ENCODE measurements at regions not wholly inside any gene's neighbourhood (a gene's known extent, or its start where the extent isn't known, plus 50 kb on each side); places are given as distances from the start of the nearest gene placed in this dataset.
"Not testable (repeated sequence)": the region's sequence is repeated elsewhere in the genome, so short reads cannot be mapped to it uniquely, and the experiment has no call there.

DNA sequence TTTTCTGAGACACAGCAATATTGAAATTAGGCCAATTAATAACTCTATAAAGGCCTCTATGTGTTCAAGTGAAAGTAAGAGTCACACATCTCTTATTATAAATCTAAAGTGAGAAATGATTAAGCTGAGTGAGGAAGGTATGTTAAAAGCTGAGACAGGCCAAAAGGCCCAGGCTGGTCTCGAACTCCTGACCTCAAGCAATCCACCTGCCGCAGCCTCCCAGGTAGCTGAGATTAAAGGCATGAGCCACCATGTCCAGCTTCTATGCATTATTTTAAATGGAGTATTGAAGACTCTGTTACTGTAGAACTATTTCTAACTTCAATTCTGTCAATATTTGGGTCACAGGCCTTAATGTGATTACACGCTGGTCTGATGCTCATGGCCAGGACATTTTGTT is 1706.9 kb downstream of the SPATA31A7 start:
- not testable (repeated sequence) for H3K4me3 ChIP-seq (ENCODE audit: low read length); H3K4me1 ChIP-seq (ENCODE audit: control insufficient read depth, insufficient read depth, low read length); H3K36me3 ChIP-seq (ENCODE audit: insufficient read depth, low read length); H3K27me3 ChIP-seq (ENCODE audit: control insufficient read depth, insufficient read depth, low read length); H3K9ac ChIP-seq (ENCODE audit: low read depth, low read length); H3K4me2 ChIP-seq (ENCODE audit: low read length); H3K9me3 ChIP-seq (replicated peaks; ENCODE audit: low read length)

DNA sequence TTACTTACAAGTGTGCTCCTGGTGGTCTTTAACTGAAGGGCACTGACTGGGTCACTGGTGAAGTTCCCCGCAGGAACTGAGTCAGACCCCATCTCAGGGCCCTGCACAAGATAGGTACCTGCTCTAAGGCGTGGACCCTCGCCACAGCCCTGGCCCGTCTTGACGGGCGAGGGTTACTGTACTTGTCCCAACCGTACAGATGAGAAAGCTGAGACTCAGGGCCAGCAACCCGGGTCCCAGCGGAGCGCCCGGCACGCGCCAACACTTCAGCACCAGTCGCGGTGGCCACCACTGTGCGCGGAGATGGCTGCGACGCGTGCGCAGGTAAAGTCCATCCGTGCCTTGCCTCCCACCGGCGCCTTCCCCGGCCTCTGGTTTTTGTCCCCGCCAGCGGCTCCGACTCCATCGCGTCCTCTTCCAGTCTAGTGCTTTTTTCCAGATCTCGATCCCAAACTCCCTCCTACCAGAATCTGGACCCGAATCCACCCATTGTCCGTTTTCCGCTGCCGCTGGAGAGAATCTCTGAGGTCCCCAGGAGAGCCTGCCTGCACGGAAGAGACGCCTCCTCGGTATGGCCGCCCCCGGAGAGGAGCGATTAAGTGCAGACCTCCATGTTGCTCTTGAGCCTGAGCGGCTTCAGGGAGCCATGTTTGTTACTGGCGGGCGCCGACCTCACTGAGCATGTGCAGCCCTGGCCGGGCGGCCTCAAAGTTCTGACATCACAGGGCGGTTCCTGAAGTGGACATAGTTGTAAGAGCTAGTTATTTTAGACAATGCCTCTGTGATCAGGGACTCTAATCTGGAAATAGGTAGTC is 1707.8 kb downstream of the SPATA31A7 start:
- H3K9me3 ChIP-seq (replicated peaks; ENCODE audit: low read length); H3K4me1 ChIP-seq (ENCODE audit: control insufficient read depth, insufficient read depth, low read length); H3K27me3 ChIP-seq (ENCODE audit: control insufficient read depth, insufficient read depth, low read length); H3K36me3 ChIP-seq (ENCODE audit: insufficient read depth, low read length): not testable (repeated sequence)
- Histone ChIP-seq H3K9ac (ENCODE audit: low read depth, low read length) (peak overlapping the region; percentile 74), H3K4me3 (ENCODE audit: low read length) (peak overlapping the region; percentile 68), H3K4me2 (ENCODE audit: low read length) (peak overlapping the region; percentile 77)

DNA sequence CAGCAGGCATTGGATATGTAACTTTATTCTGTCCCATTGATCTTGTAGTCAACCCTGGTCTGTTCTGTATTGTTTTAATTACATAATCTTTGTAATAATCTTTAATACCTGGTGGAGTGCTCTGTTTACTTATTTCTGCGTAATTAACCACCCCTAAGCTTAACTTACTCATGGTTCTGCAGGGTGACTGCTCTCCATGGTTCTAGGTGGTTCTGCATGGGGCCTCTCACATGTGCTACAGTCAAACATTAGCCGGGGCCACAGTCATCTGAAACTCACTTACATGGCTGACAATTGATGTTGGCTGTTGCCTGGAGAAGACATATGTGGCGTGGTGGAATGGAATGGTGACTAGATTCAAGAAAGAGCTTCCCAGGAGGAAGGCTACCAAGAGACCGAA is 1709.8 kb downstream of the SPATA31A7 start:
- not testable (repeated sequence) for H3K4me3 ChIP-seq (ENCODE audit: low read length); H3K36me3 ChIP-seq (ENCODE audit: insufficient read depth, low read length); H3K9ac ChIP-seq (ENCODE audit: low read depth, low read length); H3K9me3 ChIP-seq (replicated peaks; ENCODE audit: low read length); H3K4me2 ChIP-seq (ENCODE audit: low read length); H3K27me3 ChIP-seq (ENCODE audit: control insufficient read depth, insufficient read depth, low read length); H3K4me1 ChIP-seq (ENCODE audit: control insufficient read depth, insufficient read depth, low read length)

DNA sequence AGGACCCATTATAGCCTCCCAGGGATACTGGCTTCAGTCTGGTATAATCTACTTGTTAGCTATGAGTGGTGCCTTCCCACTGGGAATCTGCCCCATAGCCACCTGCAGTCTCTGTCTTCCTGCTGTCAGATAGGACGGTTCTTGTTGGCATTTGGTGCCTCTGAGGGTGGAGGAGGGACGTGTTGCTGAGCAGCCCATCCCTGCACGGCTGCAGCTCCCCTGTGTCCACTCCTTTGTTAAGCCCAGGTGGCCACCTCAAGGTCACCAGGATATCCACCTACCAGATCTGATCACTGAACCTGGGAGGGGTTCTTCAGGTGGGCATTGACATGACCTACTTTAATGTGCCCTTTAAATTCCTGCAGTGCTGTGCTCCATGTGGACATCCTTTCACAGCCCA is 1714.2 kb downstream of the SPATA31A7 start:
- not testable (repeated sequence) for H3K4me2 ChIP-seq (ENCODE audit: low read length); H3K27me3 ChIP-seq (ENCODE audit: control insufficient read depth, insufficient read depth, low read length); H3K4me1 ChIP-seq (ENCODE audit: control insufficient read depth, insufficient read depth, low read length); H3K9me3 ChIP-seq (replicated peaks; ENCODE audit: low read length); H3K4me3 ChIP-seq (ENCODE audit: low read length); H3K36me3 ChIP-seq (ENCODE audit: insufficient read depth, low read length); H3K9ac ChIP-seq (ENCODE audit: low read depth, low read length)

DNA sequence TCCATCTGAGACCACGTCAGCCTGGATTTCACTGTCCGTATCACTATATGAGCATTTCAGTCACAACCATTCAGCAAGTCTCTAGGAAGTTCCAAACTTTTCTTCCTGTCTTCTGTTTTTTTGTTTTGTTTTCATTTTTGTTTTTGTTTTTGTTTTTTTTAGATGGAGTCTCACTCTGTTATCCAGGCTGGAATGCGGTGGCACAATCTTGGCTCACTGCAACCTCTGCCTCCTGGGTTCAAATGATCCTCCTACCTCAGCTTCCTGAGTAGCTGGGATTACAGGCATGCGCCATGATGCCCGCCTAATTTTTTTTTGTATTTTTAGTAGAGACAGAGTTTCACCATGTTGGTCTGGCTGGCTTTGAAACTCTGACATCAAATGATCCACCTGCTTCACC is 1715.9 kb downstream of the SPATA31A7 start:
- not testable (repeated sequence) for H3K9me3 ChIP-seq (replicated peaks; ENCODE audit: low read length); H3K4me3 ChIP-seq (ENCODE audit: low read length); H3K27me3 ChIP-seq (ENCODE audit: control insufficient read depth, insufficient read depth, low read length); H3K4me2 ChIP-seq (ENCODE audit: low read length); H3K36me3 ChIP-seq (ENCODE audit: insufficient read depth, low read length); H3K4me1 ChIP-seq (ENCODE audit: control insufficient read depth, insufficient read depth, low read length); H3K9ac ChIP-seq (ENCODE audit: low read depth, low read length)

DNA sequence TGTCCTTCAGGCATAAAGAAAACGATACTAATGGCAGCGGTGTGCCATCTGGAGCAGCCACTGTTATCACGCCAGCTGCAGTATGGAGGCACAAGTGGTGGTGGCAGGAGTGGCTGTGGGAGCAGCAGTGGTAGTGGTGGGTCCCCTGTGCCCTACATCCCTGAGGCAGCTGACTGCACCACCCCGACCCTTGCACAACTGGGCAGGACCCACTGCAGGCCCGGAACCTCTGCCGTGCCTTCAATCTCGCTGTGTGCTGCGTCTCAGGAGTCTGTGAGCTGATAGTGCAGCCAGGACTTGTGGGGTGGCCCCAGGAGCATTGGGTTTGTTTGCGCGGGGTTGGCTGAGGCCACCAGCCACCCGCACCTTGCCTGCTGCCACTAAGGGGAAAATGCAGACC is 1718.0 kb downstream of the SPATA31A7 start:
- not testable (repeated sequence) for H3K4me2 ChIP-seq (ENCODE audit: low read length); H3K9ac ChIP-seq (ENCODE audit: low read depth, low read length); H3K36me3 ChIP-seq (ENCODE audit: insufficient read depth, low read length); H3K9me3 ChIP-seq (replicated peaks; ENCODE audit: low read length); H3K4me3 ChIP-seq (ENCODE audit: low read length); H3K27me3 ChIP-seq (ENCODE audit: control insufficient read depth, insufficient read depth, low read length); H3K4me1 ChIP-seq (ENCODE audit: control insufficient read depth, insufficient read depth, low read length)

DNA sequence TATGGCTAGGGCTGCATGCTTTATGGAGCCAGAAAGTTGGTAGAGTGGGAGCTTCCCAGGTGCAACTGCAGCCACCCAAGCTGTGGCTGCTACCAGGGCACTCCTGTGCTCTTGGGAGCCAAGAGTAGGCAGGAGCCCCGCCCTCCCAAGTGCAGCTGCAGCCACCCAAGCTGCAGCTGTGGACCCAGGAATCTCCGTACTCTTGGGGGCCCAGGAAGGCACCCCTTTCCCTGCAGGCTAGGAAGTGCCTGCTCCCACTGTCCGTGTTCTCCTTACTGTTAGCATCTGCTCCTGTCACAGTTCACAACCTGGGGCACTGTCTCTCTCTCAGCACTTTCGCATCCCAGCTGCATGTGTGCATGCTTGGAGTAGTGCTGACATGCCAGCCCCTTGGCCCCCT is 1718.4 kb downstream of the SPATA31A7 start:
- H3K36me3 ChIP-seq (ENCODE audit: insufficient read depth, low read length); H3K27me3 ChIP-seq (ENCODE audit: control insufficient read depth, insufficient read depth, low read length); H3K4me1 ChIP-seq (ENCODE audit: control insufficient read depth, insufficient read depth, low read length); H3K4me2 ChIP-seq (ENCODE audit: low read length); H3K4me3 ChIP-seq (ENCODE audit: low read length); H3K9ac ChIP-seq (ENCODE audit: low read depth, low read length); H3K9me3 ChIP-seq (replicated peaks; ENCODE audit: low read length): not testable (repeated sequence)

DNA sequence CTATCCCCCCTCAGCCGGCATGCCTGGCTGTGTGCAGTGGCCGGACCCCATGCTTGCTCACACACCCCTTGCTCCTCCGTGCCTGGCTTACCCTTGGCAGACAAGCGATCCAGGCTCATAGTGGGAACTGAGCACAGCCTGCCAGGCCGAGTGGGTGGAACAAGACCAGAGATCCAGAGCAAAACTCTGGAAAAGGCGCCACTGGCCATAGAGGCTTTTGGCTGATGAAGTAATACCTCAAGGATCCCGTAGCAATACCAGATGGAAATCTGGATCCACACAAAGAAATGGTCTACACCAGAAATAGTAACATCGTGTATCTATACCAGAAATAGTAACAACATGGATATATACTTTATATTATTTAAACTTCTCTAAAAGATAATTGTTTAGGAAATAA is 1719.6 kb downstream of the SPATA31A7 start:
- not testable (repeated sequence) for H3K9ac ChIP-seq (ENCODE audit: low read depth, low read length); H3K27me3 ChIP-seq (ENCODE audit: control insufficient read depth, insufficient read depth, low read length); H3K4me3 ChIP-seq (ENCODE audit: low read length); H3K36me3 ChIP-seq (ENCODE audit: insufficient read depth, low read length); H3K4me2 ChIP-seq (ENCODE audit: low read length); H3K4me1 ChIP-seq (ENCODE audit: control insufficient read depth, insufficient read depth, low read length); H3K9me3 ChIP-seq (replicated peaks; ENCODE audit: low read length)

DNA sequence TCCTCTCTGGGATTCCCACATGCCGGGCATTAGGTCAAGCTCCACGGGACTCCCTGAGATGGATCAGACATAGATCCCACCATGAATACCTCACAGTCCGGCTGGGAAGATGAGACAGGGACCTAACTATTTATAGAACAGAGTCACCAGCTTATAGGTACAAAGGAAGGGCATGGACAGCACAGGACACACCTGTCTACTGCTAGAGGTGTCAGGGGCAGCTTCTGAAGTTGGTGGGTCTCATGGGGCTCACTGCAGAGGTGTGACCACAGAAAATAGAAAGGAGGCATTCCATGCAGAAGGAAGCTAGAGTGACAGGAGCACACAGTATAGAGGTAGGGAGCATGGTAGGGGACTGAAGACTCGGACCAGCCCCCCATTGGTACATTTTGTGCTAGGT is 1722.4 kb downstream of the SPATA31A7 start:
- H3K4me2 ChIP-seq (ENCODE audit: low read length); H3K9ac ChIP-seq (ENCODE audit: low read depth, low read length); H3K36me3 ChIP-seq (ENCODE audit: insufficient read depth, low read length); H3K4me1 ChIP-seq (ENCODE audit: control insufficient read depth, insufficient read depth, low read length); H3K27me3 ChIP-seq (ENCODE audit: control insufficient read depth, insufficient read depth, low read length); H3K4me3 ChIP-seq (ENCODE audit: low read length); H3K9me3 ChIP-seq (replicated peaks; ENCODE audit: low read length): not testable (repeated sequence)

DNA sequence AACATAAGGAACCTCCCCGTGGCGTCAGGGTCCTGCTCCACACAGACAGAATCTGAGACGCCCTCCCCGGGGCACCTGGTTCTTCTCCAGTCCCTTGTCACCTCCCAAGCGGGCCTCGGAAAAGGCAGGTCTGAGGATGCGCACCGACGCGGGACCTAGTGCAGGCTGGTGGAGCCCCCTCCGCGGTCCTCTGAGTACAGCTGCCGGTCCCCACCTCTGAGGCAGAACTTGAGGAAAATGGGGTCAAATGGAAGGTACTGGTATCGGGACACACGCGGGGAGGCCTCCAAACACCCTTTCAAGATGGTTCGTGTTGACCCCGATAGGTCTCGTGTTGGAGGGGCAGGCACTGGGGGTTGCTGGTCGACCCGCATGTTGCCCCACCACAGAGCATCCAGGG is 1725.3 kb downstream of the SPATA31A7 start:
- not testable (repeated sequence) for H3K4me3 ChIP-seq (ENCODE audit: low read length); H3K36me3 ChIP-seq (ENCODE audit: insufficient read depth, low read length); H3K27me3 ChIP-seq (ENCODE audit: control insufficient read depth, insufficient read depth, low read length); H3K9ac ChIP-seq (ENCODE audit: low read depth, low read length); H3K9me3 ChIP-seq (replicated peaks; ENCODE audit: low read length); H3K4me1 ChIP-seq (ENCODE audit: control insufficient read depth, insufficient read depth, low read length)
- peak overlapping the region; percentile 56 for H3K4me2 ChIP-seq (ENCODE audit: low read length)

DNA sequence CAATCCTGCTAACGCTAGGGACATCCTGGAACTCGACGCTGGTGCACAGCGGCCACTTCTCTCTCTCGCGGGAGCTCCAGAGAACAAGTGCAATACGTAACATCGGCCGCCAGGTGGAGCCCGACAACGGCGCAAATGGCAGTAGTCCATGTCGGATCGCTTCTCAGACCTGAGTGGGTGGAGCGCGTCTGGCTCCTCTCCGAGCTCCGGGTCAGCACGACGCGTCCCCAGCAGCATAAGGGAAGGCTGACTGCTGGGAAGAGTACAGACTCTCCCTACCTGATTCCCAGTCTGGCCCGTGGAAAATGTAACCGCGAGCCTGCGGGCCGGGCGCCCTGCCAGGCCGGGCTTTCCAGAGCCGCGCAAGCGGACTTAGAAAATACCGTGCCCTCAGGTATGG is 1725.8 kb downstream of the SPATA31A7 start:
- H3K27me3 ChIP-seq (ENCODE audit: control insufficient read depth, insufficient read depth, low read length); H3K4me1 ChIP-seq (ENCODE audit: control insufficient read depth, insufficient read depth, low read length): not testable (repeated sequence)

DNA sequence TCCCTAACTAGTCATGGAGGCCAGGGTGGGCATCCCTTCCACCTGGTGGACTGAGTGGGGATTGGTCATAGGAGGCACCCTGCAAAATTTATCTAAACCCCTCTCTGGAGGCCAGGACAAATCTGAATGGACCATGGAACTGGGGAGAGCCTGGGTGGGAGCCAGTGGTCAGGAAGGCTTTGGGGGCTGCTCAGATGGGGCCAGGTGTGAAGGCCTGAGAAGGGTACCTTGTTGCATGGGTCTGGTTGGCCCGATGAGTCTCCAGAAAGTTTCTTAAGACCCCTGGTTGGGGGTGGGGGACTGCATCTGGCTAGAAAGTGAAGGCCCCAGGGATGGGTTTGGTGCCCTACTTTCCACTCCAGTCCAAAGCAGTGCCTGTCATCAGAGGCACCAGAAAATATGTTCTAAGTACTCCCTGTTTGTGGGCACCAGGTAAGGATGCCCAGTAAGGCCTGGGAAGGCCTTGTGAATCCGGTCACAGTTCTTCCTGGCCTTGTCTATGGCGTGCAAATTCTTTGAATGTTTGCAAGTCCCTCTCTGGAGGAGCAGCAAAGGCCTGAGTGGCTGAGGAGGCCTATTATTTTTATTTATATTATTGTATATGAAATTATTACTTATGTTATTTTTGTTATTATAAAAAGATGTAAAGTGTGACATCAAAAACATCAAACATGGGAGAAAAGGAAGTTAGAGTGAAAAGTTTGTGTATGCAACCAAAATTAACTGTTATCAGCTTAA is 1729.0 kb downstream of the SPATA31A7 start:
- H3K27me3 ChIP-seq (ENCODE audit: control insufficient read depth, insufficient read depth, low read length); H3K4me2 ChIP-seq (ENCODE audit: low read length); H3K9ac ChIP-seq (ENCODE audit: low read depth, low read length); H3K4me1 ChIP-seq (ENCODE audit: control insufficient read depth, insufficient read depth, low read length); H3K9me3 ChIP-seq (replicated peaks; ENCODE audit: low read length); H3K36me3 ChIP-seq (ENCODE audit: insufficient read depth, low read length); H3K4me3 ChIP-seq (ENCODE audit: low read length): not testable (repeated sequence)

More for the DNA sequence above, 1725.8 kb downstream of the SPATA31A7 start:
- not testable (repeated sequence) for H3K9me3 ChIP-seq (replicated peaks; ENCODE audit: low read length); H3K4me2 ChIP-seq (ENCODE audit: low read length); H3K36me3 ChIP-seq (ENCODE audit: insufficient read depth, low read length); H3K9ac ChIP-seq (ENCODE audit: low read depth, low read length); H3K4me3 ChIP-seq (ENCODE audit: low read length)
